ENCODE measurements at regions not wholly inside any gene's neighbourhood (a gene's known extent, or its start where the extent isn't known, plus 50 kb on each side); places are given as distances from the start of the nearest gene placed in this dataset.

DNA sequence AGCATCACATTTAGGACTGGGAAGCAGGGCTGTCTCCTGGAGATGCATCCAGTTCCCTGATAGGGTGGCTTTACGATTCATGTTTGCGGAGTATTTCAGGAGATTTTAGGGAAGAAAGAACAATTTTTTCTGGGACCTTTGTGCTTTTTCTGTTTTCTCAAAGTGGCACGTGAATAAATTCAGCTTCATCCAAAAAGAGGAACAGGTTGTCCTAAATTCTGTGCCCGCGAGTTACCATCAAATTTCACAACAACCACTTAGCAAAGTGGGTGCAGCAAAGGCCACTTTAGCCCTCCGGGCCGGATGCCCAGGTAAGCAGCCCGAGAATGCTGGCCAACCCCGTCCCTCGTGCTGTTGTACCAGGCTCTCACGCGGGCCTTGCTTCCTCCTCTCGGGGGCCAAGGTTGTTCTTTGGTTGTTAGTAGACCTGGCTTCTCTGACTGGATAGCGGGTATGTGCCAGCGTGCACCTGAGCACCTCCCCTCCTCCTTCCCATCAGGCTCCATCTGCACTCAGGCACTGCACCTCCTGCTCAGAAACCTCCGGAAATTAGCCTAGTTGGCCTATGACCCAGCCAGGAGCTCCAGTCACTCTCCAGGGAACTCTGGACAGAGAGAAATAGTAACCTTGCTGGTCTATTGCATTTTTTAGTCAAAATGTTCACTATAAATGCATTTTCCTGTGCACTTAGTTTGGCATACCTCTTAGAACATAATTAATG is 83.0 kb downstream of the CMPK2 start:
- intact Hi-C loops (cut with DNase I), result no loop called here
- FAIRE-seq, result no peak
- Histone ChIP-seq H3K4me3 (no peak overlapping the region), H3K27ac (no peak overlapping the region), H3K4me1 (no peaks in the 10 kb centered on the region), H3K36me3 (no peaks in the 10 kb centered on the region), H3K27me3 (peaks cover 0 to 6% (median 0%) of the 10 kb centered on the region in 4 donors), H3K9me3 (no peaks in the 10 kb centered on the region)
- TF ChIP-seq, protein P1, sequence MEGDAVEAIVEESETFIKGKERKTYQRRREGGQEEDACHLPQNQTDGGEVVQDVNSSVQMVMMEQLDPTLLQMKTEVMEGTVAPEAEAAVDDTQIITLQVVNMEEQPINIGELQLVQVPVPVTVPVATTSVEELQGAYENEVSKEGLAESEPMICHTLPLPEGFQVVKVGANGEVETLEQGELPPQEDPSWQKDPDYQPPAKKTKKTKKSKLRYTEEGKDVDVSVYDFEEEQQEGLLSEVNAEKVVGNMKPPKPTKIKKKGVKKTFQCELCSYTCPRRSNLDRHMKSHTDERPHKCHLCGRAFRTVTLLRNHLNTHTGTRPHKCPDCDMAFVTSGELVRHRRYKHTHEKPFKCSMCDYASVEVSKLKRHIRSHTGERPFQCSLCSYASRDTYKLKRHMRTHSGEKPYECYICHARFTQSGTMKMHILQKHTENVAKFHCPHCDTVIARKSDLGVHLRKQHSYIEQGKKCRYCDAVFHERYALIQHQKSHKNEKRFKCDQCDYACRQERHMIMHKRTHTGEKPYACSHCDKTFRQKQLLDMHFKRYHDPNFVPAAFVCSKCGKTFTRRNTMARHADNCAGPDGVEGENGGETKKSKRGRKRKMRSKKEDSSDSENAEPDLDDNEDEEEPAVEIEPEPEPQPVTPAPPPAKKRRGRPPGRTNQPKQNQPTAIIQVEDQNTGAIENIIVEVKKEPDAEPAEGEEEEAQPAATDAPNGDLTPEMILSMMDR (IDR thresholded peaks at IDR 0.05), result no peak
- ATAC-seq, result no peak
- 86 to 90% methylated on average over 16 of the region's 16 CpGs for WGBS, 2 donors
- DNase-seq, result no peak

DNA sequence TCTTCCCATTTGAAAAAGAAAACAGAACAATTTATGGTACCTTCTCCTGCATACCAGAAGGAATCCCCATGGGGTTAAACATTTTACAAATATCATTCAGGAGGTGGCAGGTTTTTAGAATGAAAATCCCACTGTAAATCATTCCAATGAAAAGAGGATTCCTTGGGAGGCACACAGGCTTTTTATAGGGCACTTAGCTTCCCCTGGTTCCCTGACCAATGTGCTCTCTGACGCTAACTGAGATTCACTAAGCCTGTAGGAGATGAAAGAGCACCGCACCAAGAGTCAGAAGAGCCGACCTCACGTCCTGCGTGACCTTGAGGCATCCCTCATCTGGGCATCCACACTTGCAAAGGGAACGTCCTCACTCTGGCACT is 82.5 kb downstream of the CMPK2 start:
- WGBS, 2 donors, result 51 to 65% methylated on average over 6 of the region's 6 CpGs

DNA sequence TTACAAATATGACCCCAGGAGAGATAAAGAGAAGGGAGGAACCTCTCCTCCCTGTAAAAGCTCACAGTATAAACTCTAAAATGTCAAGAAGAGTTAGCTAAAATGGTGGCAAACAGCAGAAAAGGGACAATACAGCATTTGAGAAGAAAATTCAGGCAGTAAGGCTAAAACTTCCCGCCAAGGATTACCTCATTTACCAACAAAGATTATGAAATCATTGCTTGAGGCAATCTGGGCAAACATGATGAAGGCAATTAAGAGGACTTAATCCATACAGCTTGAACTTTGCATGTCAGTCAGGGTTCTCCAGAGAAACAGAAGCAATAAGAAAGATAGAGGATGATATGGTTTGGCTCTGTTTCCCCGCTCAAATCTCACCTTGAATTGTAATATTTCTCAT is 81.4 kb downstream of the CMPK2 start:
- Histone ChIP-seq H3K27me3 (no peaks in the 10 kb centered on the region), H3K36me3 (no peaks in the 10 kb centered on the region), H3K27ac (no peak overlapping the region), H3K4me3 (no peak overlapping the region), H3K9me3 (no peaks in the 10 kb centered on the region), H3K4me1 (no peaks in the 10 kb centered on the region)
- ATAC-seq, result no peak
- FAIRE-seq, result no peak
- DNase-seq, result no peak
- WGBS, 2 donors, result 83 to 96% methylated on average over 2 of the region's 2 CpGs
- intact Hi-C loops (cut with DNase I), result no loop called here
- TF ChIP-seq, protein P1 (IDR thresholded peaks at IDR 0.05), result no peak

More for the DNA sequence above, 82.5 kb downstream of the CMPK2 start:
- Histone ChIP-seq H3K4me1 (no peaks in the 10 kb centered on the region), H3K36me3 (no peaks in the 10 kb centered on the region), H3K27me3 (peaks cover 0 to 6% (median 0%) of the 10 kb centered on the region in 4 donors), H3K4me3 (no peak overlapping the region), H3K27ac (no peak overlapping the region), H3K9me3 (no peaks in the 10 kb centered on the region)
- FAIRE-seq (no peak), DNase-seq (no peak), ATAC-seq (no peak)
- intact Hi-C loops (cut with DNase I), result no loop called here
- TF ChIP-seq, protein P1 (IDR thresholded peaks at IDR 0.05), result no peak

DNA sequence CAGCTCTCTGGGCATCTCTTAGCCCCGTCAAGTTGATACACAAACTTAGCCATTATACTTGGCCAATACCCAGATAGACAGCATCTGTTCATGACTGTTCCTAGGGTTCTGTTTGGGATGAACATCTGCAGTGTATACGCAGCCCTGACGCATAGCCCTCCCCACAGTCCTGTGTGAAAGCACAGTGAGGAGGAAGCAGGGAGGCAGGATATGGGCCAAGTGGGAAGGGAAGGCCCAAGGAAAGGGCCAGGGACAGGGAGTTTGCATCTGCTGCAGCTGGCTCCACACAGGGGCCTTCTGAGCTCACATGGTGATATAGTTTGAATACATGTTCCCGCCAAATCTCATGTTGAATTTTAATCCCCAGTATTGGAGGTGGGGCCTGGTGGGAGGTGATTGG is 80.2 kb downstream of the CMPK2 start:
- WGBS, 2 donors, result 68 to 84% methylated on average over 4 of the region's 4 CpGs
- no peak for FAIRE-seq

DNA sequence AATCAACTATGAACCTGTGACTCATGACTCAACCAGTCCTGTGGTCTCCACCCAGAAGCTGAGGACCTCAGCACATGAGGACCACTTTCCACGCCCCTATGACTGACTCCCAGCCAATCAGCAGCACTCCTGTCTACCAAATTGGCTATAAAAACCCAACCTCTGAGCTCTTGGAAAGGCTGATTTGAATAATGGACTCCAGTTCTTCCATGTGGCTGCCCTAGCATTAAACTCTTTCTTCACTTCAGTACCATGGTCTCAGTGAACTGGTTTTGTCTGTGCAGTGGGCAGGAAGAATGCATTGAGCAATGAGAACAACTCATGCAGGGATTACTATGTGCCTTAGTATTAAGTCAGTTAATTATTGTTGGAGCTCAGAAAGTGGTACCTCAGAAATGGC is 78.3 kb downstream of the CMPK2 start:
- Histone ChIP-seq H3K36me3 (no peaks in the 10 kb centered on the region), H3K9me3 (no peaks in the 10 kb centered on the region), H3K27ac (no peak overlapping the region), H3K4me3 (no peak overlapping the region), H3K27me3 (no peaks in the 10 kb centered on the region), H3K4me1 (no peaks in the 10 kb centered on the region)
- TF ChIP-seq, protein P1 (IDR thresholded peaks at IDR 0.05), result no peak
- DNase-seq, result no peak
- 59 to 63% methylated on average over 1 of the region's 1 CpG for WGBS, 2 donors
- intact Hi-C loops (cut with DNase I), result no loop called here
- no peak for FAIRE-seq
- ATAC-seq, result no peak

More for the DNA sequence above, 80.2 kb downstream of the CMPK2 start:
- TF ChIP-seq, protein P1 (IDR thresholded peaks at IDR 0.05), result no peak
- Histone ChIP-seq H3K4me3 (no peak overlapping the region), H3K4me1 (no peaks in the 10 kb centered on the region), H3K27me3 (no peaks in the 10 kb centered on the region), H3K36me3 (no peaks in the 10 kb centered on the region), H3K9me3 (no peaks in the 10 kb centered on the region), H3K27ac (no peak overlapping the region)
- intact Hi-C loops (cut with DNase I), result no loop called here
- no peak for ATAC-seq
- DNase-seq, result no peak

Measured in pancreas (tissue), 10 donors.